ENCODE measurements at regions not wholly inside any gene's neighbourhood (a gene's known extent, or its start where the extent isn't known, plus 50 kb on each side); places are given as distances from the start of the nearest gene placed in this dataset.

- no peaks in the 10 kb centered on the region for H3K9me3 ChIP-seq (ENCODE audit: control insufficient read depth, low read length)
- H3K27me3 ChIP-seq (ENCODE audit: control insufficient read depth, insufficient read depth, low read length), result no peaks in the 10 kb centered on the region
- TF ChIP-seq CTCF (IDR thresholded peaks at IDR 0.05), result no peak
- H3K4me1 ChIP-seq, result peaks cover 5% of the 10 kb centered on the region
- no peaks in the 10 kb centered on the region for H3K79me2 ChIP-seq
- peak overlapping the region; percentile 52 for H2AFZ ChIP-seq
- no peaks in the 10 kb centered on the region for H3K36me3 ChIP-seq (ENCODE audit: control insufficient read depth, insufficient read depth, low read length)
- H3K27ac ChIP-seq, result no peak overlapping the region
- H3K4me2 ChIP-seq (ENCODE audit: low read length), result no peak overlapping the region
- no peak overlapping the region for H3K4me3 ChIP-seq (ENCODE audit: low read depth, low read length)
- no peak overlapping the region for H3K9ac ChIP-seq
These were observed 179.8 kb downstream of the ENC1 start for GRCh38 chr5:74460694-74461093.

- Histone ChIP-seq H3K27me3 (ENCODE audit: control insufficient read depth, insufficient read depth, low read length) (no peaks in the 10 kb centered on the region), H3K9ac (no peak overlapping the region), H3K27ac (no peak overlapping the region), H3K4me1 (peaks cover 5% of the 10 kb centered on the region), H3K9me3 (ENCODE audit: control insufficient read depth, low read length) (no peaks in the 10 kb centered on the region), H3K4me2 (ENCODE audit: low read length) (no peak overlapping the region), H3K4me3 (ENCODE audit: low read depth, low read length) (no peak overlapping the region), H3K36me3 (ENCODE audit: control insufficient read depth, insufficient read depth, low read length) (no peaks in the 10 kb centered on the region), H2AFZ (no peak overlapping the region), H3K79me2 (no peaks in the 10 kb centered on the region)
- no peak for TF ChIP-seq CTCF (IDR thresholded peaks at IDR 0.05)
These were observed 180.5 kb downstream of the ENC1 start for GRCh38 chr5:74459984-74460383.

GRCh38 chr5:74457876-74458275, 182.7 kb downstream of the ENC1 start:
- no peak overlapping the region for H3K9ac ChIP-seq
- H2AFZ ChIP-seq, result peak overlapping the region; percentile 12
- H3K27me3 ChIP-seq (ENCODE audit: control insufficient read depth, insufficient read depth, low read length), result no peaks in the 10 kb centered on the region
- no peaks in the 10 kb centered on the region for H3K79me2 ChIP-seq
- no peak for TF ChIP-seq CTCF (IDR thresholded peaks at IDR 0.05)
- peaks cover 7% of the 10 kb centered on the region for H3K4me1 ChIP-seq
- no peaks in the 10 kb centered on the region for H3K9me3 ChIP-seq (ENCODE audit: control insufficient read depth, low read length)
- no peak overlapping the region for H3K4me2 ChIP-seq (ENCODE audit: low read length)
- no peak overlapping the region for H3K27ac ChIP-seq
- H3K4me3 ChIP-seq (ENCODE audit: low read depth, low read length), result no peak overlapping the region
- no peaks in the 10 kb centered on the region for H3K36me3 ChIP-seq (ENCODE audit: control insufficient read depth, insufficient read depth, low read length)

- no peaks in the 10 kb centered on the region for H3K9me3 ChIP-seq (ENCODE audit: control insufficient read depth, low read length)
- no peak overlapping the region for H3K4me2 ChIP-seq (ENCODE audit: low read length)
- peaks cover 25% of the 10 kb centered on the region for H3K4me1 ChIP-seq
- H3K4me3 ChIP-seq (ENCODE audit: low read depth, low read length), result no peak overlapping the region
- no peaks in the 10 kb centered on the region for H3K36me3 ChIP-seq (ENCODE audit: control insufficient read depth, insufficient read depth, low read length)
- no peak for TF ChIP-seq CTCF (IDR thresholded peaks at IDR 0.05)
- H3K27ac ChIP-seq, result peak overlapping the region; percentile 55
- peak overlapping the region; percentile 63 for H2AFZ ChIP-seq
- no peak overlapping the region for H3K9ac ChIP-seq
- H3K27me3 ChIP-seq (ENCODE audit: control insufficient read depth, insufficient read depth, low read length), result no peaks in the 10 kb centered on the region
- H3K79me2 ChIP-seq, result no peaks in the 10 kb centered on the region
These were observed 186.1 kb downstream of the ENC1 start for GRCh38 chr5:74454263-74455030.

- no peaks in the 10 kb centered on the region for H3K9me3 ChIP-seq (ENCODE audit: control insufficient read depth, low read length)
- peak overlapping the region; percentile 55 for H3K27ac ChIP-seq
- no peaks in the 10 kb centered on the region for H3K27me3 ChIP-seq (ENCODE audit: control insufficient read depth, insufficient read depth, low read length)
- no peak for TF ChIP-seq CTCF (IDR thresholded peaks at IDR 0.05)
- peak overlapping the region; percentile 53 for H2AFZ ChIP-seq
- H3K79me2 ChIP-seq, result no peaks in the 10 kb centered on the region
- H3K4me3 ChIP-seq (ENCODE audit: low read depth, low read length), result no peak overlapping the region
- peaks cover 25% of the 10 kb centered on the region for H3K4me1 ChIP-seq
- no peak overlapping the region for H3K4me2 ChIP-seq (ENCODE audit: low read length)
- no peak overlapping the region for H3K9ac ChIP-seq
- H3K36me3 ChIP-seq (ENCODE audit: control insufficient read depth, insufficient read depth, low read length), result no peaks in the 10 kb centered on the region
These were observed 187.7 kb downstream of the ENC1 start for GRCh38 chr5:74452856-74453255.

All from parathyroid adenoma (tissue), 2 donors.